Endothelial cell of umbilical vein (primary cell): ENCODE measurements at regions not wholly inside any gene's neighbourhood (a gene's known extent, or its start where the extent isn't known, plus 50 kb on each side); places are given as distances from the start of the nearest gene placed in this dataset.

Source experiments
- EZH2 ChIP-seq: IDR thresholded peaks from 2 replicates; pipeline ENCODE4 v1.6.1; 2012; ENCODE audit warnings: borderline replicate concordance, low read depth, mild to moderate bottlenecking, moderate library complexity, low read length, inconsistent platforms; ENCODE audit not compliant: severe bottlenecking
- FOS ChIP-seq: IDR thresholded peaks from 2 replicates; pipeline ENCODE4 v1.6.1; 2011; ENCODE audit warnings: mild to moderate bottlenecking, low read length, moderate library complexity, borderline replicate concordance; ENCODE audit not compliant: insufficient read depth
- JUN ChIP-seq: IDR thresholded peaks from 2 replicates; pipeline ENCODE4 v1.6.1; 2011; ENCODE audit warnings: borderline replicate concordance, low read depth; ENCODE audit not compliant: insufficient read length, insufficient read depth
- MYC ChIP-seq: IDR thresholded peaks from one replicate; pipeline ENCODE4 v1.6.1; 2011; ENCODE audit warnings: mild to moderate bottlenecking, low read depth, low read length
- POLR2A ChIP-seq: IDR thresholded peaks from 2 replicates; pipeline ENCODE4 v1.6.1; 2012; ENCODE audit warnings: low read depth, mild to moderate bottlenecking, control low read depth, low read length
- POLR2AphosphoS5 ChIP-seq: IDR thresholded peaks from 2 replicates; pipeline ENCODE4 v1.6.1; 2012; ENCODE audit warnings: low read depth, mild to moderate bottlenecking, control low read depth, low read length, moderate library complexity; ENCODE audit not compliant: insufficient read depth
- TF ChIP-seq, protein P1 (sequence below), 2 donors: IDR thresholded peaks; 1 replicate in 1 of 2; 2 replicates in 1 of 2; pipeline ENCODE4 v1.5.1; 2011; ENCODE audit warnings: low read length in 2 of 2, mild to moderate bottlenecking in 2 of 2, moderate library complexity in 2 of 2, control low read depth in 1 of 2, inconsistent platforms in 1 of 2, low read depth in 1 of 2; ENCODE audit not compliant: insufficient read depth in 1 of 2; ENCODE audit errors: extremely low read depth in 1 of 2

DNA sequence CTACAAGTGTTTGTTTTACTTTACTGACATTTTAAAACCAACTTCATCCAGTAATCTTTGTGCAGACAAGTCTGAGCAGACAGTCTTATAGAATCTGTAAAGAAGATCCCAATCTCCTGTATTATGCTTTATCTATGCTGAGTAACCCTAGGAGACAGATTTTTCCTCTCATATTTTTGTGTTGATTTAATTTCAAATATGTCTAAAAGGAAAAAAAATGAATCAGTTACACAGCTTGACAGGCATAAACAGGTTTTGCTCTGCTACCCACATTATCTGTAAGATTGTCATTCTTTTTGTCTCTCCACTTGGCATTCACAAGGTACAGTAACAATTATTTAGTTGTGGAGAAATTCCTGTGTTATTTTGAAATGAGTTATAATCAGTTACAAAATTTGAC is 415.0 kb downstream of the NYAP2 start:
- TF ChIP-seq, protein P1, sequence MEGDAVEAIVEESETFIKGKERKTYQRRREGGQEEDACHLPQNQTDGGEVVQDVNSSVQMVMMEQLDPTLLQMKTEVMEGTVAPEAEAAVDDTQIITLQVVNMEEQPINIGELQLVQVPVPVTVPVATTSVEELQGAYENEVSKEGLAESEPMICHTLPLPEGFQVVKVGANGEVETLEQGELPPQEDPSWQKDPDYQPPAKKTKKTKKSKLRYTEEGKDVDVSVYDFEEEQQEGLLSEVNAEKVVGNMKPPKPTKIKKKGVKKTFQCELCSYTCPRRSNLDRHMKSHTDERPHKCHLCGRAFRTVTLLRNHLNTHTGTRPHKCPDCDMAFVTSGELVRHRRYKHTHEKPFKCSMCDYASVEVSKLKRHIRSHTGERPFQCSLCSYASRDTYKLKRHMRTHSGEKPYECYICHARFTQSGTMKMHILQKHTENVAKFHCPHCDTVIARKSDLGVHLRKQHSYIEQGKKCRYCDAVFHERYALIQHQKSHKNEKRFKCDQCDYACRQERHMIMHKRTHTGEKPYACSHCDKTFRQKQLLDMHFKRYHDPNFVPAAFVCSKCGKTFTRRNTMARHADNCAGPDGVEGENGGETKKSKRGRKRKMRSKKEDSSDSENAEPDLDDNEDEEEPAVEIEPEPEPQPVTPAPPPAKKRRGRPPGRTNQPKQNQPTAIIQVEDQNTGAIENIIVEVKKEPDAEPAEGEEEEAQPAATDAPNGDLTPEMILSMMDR (IDR thresholded peaks at IDR 0.05; ENCODE audit: extremely low read depth in 1 of 2, insufficient read depth in 1 of 2, low read depth in 1 of 2, low read length in 2 of 2), result no peak
- TF ChIP-seq POLR2A, result no peak
- no peak for TF ChIP-seq MYC
- no peak for TF ChIP-seq FOS
- TF ChIP-seq JUN, result no peak
- TF ChIP-seq POLR2AphosphoS5, result no peak
- TF ChIP-seq EZH2, result no peak
